Astrocyte (in vitro differentiated cells and primary cell): ENCODE measurements at regions not wholly inside any gene's neighbourhood (a gene's known extent, or its start where the extent isn't known, plus 50 kb on each side); places are given as distances from the start of the nearest gene placed in this dataset.
"Not testable (repeated sequence)": the region's sequence is repeated elsewhere in the genome, so short reads cannot be mapped to it uniquely, and the experiment has no call there.

Experiments
- EZH2 ChIP-seq: IDR thresholded peaks from 2 replicates; pipeline ENCODE4 v1.6.1; 2012; ENCODE audit warnings: mild to moderate bottlenecking, low read length, inconsistent platforms; ENCODE audit not compliant: insufficient read depth
- TF ChIP-seq, protein P1 (sequence below): IDR thresholded peaks from 2 replicates; pipeline ENCODE4 v1.5.1; 2011; ENCODE audit warnings: low read depth, mild to moderate bottlenecking, inconsistent platforms, low read length, moderate library complexity; ENCODE audit not compliant: insufficient read depth

DNA sequence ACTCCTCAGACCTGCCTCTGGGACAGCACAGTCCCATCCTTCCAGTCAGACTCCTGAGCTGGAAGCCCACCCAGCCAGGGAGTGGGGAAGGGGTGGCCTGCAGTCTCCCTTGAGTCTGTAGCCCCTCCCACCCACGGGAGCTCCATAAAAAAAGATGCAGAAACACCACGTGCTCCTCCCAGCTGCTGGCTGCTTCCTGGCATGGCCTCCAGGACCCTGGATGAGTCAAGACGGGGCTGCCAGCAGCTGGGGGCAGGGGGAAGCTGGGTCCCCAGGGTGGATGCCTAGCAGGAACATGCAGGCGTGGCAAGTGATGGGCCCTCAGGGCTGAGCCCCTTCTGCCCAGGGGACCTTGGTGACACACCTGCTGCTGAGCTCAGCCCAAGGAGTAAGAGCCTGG lies 138.5 kb downstream of the TBC1D2B start:
- TF ChIP-seq EZH2: not testable (repeated sequence)
- TF ChIP-seq, protein P1, sequence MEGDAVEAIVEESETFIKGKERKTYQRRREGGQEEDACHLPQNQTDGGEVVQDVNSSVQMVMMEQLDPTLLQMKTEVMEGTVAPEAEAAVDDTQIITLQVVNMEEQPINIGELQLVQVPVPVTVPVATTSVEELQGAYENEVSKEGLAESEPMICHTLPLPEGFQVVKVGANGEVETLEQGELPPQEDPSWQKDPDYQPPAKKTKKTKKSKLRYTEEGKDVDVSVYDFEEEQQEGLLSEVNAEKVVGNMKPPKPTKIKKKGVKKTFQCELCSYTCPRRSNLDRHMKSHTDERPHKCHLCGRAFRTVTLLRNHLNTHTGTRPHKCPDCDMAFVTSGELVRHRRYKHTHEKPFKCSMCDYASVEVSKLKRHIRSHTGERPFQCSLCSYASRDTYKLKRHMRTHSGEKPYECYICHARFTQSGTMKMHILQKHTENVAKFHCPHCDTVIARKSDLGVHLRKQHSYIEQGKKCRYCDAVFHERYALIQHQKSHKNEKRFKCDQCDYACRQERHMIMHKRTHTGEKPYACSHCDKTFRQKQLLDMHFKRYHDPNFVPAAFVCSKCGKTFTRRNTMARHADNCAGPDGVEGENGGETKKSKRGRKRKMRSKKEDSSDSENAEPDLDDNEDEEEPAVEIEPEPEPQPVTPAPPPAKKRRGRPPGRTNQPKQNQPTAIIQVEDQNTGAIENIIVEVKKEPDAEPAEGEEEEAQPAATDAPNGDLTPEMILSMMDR: not testable (repeated sequence)
